Activated B cell treated with CpG ODN at 0.5 μM for 24 hours (primary cell): ENCODE measurements at regions not wholly inside any gene's neighbourhood (a gene's known extent, or its start where the extent isn't known, plus 50 kb on each side); places are given as distances from the start of the nearest gene placed in this dataset.

Experiments used
- ATAC-seq: fragments of 200-7000 bp; cut with Tn5 transposase; one replicate; pipeline ENCODE4 v1.10.0; 2021; ENCODE audit warnings: low read depth, mild to moderate bottlenecking, moderate library complexity
- CTCF ChIA-PET: fragments of 350-600 bp; sonication (Branson Sonifier 250); formaldehyde crosslinking; loops from one replicate; lab custom pipeline; 2021; ENCODE audit warnings: antibody characterized with exemption; lab: Charles Lee
- POLR2A ChIA-PET: fragments of 350-600 bp; sonication (Branson Sonifier 250); formaldehyde crosslinking; loops from one replicate; lab custom pipeline; 2021; ENCODE audit warnings: antibody characterized with exemption; lab: Charles Lee
- DNase-seq: peaks from one replicate; pipeline ENCODE4 v3.0.0; 2022
- H3K27ac Mint-ChIP-seq: one replicate; pipeline ENCODE4 v1.8.0; 2020; ENCODE audit warnings: mixed read lengths
- H3K27me3 Mint-ChIP-seq: one replicate; pipeline ENCODE4 v1.8.0; 2021; ENCODE audit warnings: mixed read lengths
- H3K36me3 Mint-ChIP-seq: one replicate; pipeline ENCODE4 v1.8.0; 2021; ENCODE audit warnings: low read depth, mixed read lengths
- H3K4me1 Mint-ChIP-seq: one replicate; pipeline ENCODE4 v1.8.0; 2021; ENCODE audit warnings: mixed read lengths
- H3K4me3 Mint-ChIP-seq: one replicate; pipeline ENCODE4 v1.8.0; 2020; ENCODE audit warnings: mild to moderate bottlenecking, mixed read lengths
- H3K9me3 Mint-ChIP-seq: one replicate; pipeline ENCODE4 v1.8.0; 2020; ENCODE audit warnings: mixed read lengths
- intact Hi-C: fragments of 100-400 bp; cut with micrococcal nuclease; formaldehyde crosslinking; loops from one replicate; pipeline ENCODE4 v1.15.1; 2024
- TF ChIP-seq, protein P1 (sequence below): fragments of 200-600 bp; IDR thresholded peaks from one replicate; pipeline ENCODE4 v1.8.0; 2022; ENCODE audit warnings: antibody characterized with exemption, mild to moderate bottlenecking

DNA sequence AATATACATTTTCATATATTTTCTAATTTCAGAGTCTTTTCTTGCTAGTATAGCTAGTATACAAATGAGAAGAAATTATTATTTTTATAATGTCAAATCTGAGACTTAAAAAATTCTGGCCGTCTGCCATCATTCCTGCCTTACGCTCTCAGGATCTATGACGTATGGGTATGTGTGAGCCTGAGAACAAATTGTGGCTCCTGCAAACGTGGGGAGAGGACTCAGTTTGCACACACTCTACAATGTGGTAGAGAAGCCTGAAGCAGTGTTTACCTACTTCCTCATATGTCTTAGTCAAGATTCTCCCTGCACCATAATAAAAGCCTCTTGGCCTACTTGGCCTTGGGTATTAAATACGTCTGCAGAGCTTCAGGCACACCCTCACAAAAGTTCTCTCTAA lies 825.4 kb downstream of the SEMA5A start:
- TF ChIP-seq, protein P1, sequence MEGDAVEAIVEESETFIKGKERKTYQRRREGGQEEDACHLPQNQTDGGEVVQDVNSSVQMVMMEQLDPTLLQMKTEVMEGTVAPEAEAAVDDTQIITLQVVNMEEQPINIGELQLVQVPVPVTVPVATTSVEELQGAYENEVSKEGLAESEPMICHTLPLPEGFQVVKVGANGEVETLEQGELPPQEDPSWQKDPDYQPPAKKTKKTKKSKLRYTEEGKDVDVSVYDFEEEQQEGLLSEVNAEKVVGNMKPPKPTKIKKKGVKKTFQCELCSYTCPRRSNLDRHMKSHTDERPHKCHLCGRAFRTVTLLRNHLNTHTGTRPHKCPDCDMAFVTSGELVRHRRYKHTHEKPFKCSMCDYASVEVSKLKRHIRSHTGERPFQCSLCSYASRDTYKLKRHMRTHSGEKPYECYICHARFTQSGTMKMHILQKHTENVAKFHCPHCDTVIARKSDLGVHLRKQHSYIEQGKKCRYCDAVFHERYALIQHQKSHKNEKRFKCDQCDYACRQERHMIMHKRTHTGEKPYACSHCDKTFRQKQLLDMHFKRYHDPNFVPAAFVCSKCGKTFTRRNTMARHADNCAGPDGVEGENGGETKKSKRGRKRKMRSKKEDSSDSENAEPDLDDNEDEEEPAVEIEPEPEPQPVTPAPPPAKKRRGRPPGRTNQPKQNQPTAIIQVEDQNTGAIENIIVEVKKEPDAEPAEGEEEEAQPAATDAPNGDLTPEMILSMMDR = no peak
- Mint-ChIP-seq H3K27ac (no peak overlapping the region), H3K9me3 (no peaks in the 10 kb centered on the region), H3K36me3 (no peaks in the 10 kb centered on the region), H3K4me1 (no peaks in the 10 kb centered on the region), H3K27me3 (no peaks in the 10 kb centered on the region), H3K4me3 (no peak overlapping the region)
- intact Hi-C loops = no loop called here
- POLR2A ChIA-PET = no interaction called here
- CTCF ChIA-PET = no interaction called here
- ATAC-seq (no peak), DNase-seq (no peak)

DNA sequence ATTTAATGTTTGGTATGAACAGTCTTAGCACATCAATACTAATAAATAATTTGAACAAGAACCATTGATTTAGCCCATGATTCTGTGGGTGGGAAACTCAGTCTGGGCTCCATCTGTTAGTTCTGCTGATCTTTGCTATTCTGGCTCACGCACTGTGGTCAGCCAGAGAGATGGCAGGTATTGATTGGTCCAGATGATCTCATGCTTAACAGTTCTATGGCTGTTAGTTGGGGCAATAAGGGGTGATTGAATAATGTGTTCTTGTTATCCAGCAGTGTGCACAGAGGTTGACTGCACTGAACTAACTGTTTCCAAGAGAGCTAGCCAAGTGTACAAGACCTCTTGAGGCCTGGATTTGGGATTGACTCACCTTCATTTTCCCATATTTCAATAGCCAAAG lies 824.3 kb downstream of the SEMA5A start:
- no peak for DNase-seq
- no peaks in the 10 kb centered on the region for H3K36me3 Mint-ChIP-seq
- H3K4me3 Mint-ChIP-seq = no peak overlapping the region
- no peaks in the 10 kb centered on the region for H3K27me3 Mint-ChIP-seq
- TF ChIP-seq, protein P1 = no peak
- H3K27ac Mint-ChIP-seq = no peak overlapping the region
- ChIA-PET POLR2A (no interaction called here), CTCF (no interaction called here)
- intact Hi-C loops = no loop called here
- H3K9me3 Mint-ChIP-seq = no peaks in the 10 kb centered on the region
- H3K4me1 Mint-ChIP-seq = no peaks in the 10 kb centered on the region
- no peak for ATAC-seq

DNA sequence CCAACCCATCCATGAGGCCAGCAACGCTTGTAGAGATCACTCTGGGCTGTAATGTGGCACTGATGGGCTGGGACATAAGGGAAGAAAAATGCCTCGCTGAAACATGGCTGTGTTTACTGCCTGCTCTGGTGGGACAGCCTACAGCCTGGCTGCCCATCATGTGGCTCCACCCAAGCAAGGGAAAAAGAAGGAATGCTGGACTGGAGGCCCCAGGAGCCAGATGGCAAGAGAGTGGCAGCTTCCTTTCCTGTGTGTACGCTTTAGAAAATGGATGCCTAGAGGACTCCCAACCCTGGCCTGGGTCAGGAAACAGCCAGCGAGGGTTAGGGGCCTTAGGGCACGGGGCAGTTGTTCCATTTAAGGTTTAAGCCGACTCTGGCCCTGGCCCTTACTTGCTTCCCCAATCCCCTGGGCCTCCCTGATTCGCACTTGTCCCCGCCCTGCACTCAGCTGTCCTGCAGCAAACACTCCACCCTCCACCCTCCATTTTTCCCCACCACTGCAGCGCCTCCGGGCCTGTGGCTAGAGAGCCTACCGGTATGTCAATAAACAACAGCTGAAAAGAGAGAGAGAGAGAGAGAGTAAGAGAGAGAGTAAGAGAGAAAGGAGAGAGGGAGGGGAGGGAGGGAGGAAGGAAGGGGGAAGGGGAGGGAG lies 819.4 kb downstream of the SEMA5A start:
- intact Hi-C loops = no loop called here
- ATAC-seq (no peak), DNase-seq (no peak)
- Mint-ChIP-seq H3K4me3 (no peak overlapping the region), H3K27ac (no peak overlapping the region), H3K9me3 (peaks cover 1% of the 10 kb centered on the region), H3K4me1 (no peaks in the 10 kb centered on the region), H3K27me3 (no peaks in the 10 kb centered on the region), H3K36me3 (no peaks in the 10 kb centered on the region)
- ChIA-PET CTCF (no interaction called here), POLR2A (no interaction called here)
- TF ChIP-seq, protein P1 = no peak

DNA sequence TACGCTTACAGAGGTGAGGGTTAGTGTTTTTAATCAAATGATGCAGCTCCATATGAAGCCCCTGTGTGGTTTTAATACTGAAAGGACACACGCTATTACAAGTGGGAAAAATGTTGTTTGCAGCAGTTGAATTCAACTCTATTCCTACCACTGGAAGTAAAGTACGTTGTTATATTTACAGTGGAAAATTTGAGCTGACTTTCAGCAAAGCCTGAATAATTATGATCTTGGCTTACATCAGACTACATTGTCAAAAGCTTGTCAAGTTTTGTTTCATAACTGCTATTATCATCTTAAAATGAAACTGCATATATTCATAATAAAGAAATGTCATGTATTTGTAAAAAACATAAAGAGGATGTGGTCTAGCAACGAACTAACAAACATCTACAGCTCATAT lies 818.5 kb downstream of the SEMA5A start:
- Mint-ChIP-seq H3K9me3 (peaks cover 1% of the 10 kb centered on the region), H3K36me3 (no peaks in the 10 kb centered on the region), H3K27me3 (no peaks in the 10 kb centered on the region), H3K4me1 (no peaks in the 10 kb centered on the region), H3K4me3 (no peak overlapping the region), H3K27ac (no peak overlapping the region)
- ChIA-PET CTCF (no interaction called here), POLR2A (no interaction called here)
- intact Hi-C loops = no loop called here
- ATAC-seq = no peak
- TF ChIP-seq, protein P1 = no peak
- no peak for DNase-seq

DNA sequence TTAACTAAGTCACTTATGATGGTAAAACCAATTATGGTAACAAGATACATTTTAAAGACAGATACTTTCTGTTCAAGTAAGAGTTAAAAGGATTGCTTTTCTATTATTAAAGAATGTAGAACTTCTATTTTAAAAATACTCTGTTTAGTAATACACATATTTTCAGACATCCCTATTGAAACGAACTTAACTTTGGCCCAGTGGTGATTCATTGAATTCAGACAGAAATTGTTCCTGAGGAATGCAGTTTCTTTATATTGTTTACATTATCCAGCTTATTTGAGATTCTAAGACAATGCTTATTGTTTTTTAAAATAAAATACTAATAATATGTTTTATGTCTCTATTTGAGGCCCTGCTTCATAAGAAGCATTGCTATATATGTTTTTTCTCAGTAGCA lies 816.4 kb downstream of the SEMA5A start:
- DNase-seq = no peak
- Mint-ChIP-seq H3K9me3 (peaks cover 1% of the 10 kb centered on the region), H3K27me3 (no peaks in the 10 kb centered on the region), H3K4me1 (no peaks in the 10 kb centered on the region), H3K36me3 (no peaks in the 10 kb centered on the region), H3K4me3 (no peak overlapping the region), H3K27ac (no peak overlapping the region)
- no peak for ATAC-seq
- TF ChIP-seq, protein P1 = no peak
- CTCF ChIA-PET = no interaction called here
- intact Hi-C loops = no loop called here
- POLR2A ChIA-PET = no interaction called here
